ENCODE measurements at regions not wholly inside any gene's neighbourhood (a gene's known extent, or its start where the extent isn't known, plus 50 kb on each side); places are given as distances from the start of the nearest gene placed in this dataset.

DNA sequence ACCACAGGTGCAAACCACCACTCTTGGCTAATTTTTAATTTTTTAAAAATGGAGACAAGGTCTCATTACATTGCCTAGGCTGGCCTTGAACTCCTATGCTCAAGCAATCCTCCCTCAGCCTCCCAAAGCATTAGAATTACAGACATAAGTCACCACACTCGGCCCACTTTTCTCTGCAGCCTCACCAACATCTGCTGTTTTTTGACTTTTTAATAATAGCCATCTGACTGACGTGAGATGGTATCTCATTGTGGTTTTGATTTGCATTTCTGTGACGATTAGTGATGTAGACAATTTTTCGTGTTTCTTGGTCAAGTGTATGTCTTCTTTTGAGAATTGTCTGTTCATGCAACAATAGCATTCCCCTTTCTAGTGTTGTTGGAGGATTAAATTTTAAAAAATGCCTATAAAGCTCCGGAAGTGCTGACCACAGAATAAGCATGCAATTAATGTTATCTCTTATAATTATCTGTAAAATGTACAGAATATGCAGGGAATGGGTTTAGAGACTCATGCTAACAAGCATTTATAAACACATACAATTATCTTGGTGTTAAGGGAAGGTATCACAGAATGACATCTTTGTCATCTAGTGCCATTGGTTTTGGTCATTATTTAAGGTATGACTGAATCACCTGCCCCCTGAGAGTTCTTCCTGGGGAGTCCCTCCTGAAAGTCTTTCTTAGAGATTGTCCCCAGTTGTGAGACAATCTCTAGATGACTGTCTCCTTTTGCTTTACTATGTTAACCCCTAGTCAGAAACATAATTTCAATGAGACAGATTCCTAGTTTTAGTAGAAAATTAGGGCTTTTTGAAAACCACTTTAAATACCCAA lies 118.5 kb upstream of the SERTM1 start:
- TF ChIP-seq, protein P1, sequence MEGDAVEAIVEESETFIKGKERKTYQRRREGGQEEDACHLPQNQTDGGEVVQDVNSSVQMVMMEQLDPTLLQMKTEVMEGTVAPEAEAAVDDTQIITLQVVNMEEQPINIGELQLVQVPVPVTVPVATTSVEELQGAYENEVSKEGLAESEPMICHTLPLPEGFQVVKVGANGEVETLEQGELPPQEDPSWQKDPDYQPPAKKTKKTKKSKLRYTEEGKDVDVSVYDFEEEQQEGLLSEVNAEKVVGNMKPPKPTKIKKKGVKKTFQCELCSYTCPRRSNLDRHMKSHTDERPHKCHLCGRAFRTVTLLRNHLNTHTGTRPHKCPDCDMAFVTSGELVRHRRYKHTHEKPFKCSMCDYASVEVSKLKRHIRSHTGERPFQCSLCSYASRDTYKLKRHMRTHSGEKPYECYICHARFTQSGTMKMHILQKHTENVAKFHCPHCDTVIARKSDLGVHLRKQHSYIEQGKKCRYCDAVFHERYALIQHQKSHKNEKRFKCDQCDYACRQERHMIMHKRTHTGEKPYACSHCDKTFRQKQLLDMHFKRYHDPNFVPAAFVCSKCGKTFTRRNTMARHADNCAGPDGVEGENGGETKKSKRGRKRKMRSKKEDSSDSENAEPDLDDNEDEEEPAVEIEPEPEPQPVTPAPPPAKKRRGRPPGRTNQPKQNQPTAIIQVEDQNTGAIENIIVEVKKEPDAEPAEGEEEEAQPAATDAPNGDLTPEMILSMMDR (IDR thresholded peaks at IDR 0.05; ENCODE audit: low read depth, low read length), result no peak
- no peak for DNase-seq (ENCODE audit: low read depth, low spot score)
- in situ Hi-C loops (cut with HindIII; ENCODE audit: low sequenced_read_pairs), result no loop called here
- no peak overlapping the region for H3K4me3 ChIP-seq (ENCODE audit: low read depth, low read length)

DNA sequence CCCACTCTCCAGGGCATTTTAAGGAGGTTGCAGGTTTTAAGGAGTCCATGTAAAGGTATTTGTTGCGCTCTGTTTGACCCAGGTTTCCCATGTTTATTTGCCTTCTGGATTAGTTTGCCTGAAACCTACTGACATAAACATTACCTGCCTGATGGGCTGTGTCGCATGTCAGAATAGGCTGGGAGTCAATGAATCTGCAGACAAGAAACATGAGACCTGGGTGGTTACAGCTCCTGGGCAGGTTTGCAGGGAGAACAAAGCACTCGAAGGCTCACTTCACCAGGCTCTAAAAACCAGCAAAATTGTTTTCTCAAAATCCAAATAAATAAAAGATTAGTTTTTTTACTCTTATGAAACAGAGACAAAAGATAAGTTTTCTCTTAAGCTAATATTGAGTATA lies 114.4 kb upstream of the SERTM1 start:
- in situ Hi-C loops (cut with HindIII; ENCODE audit: low sequenced_read_pairs), result no loop called here
- no peak for DNase-seq (ENCODE audit: low read depth, low spot score)
- H3K4me3 ChIP-seq (ENCODE audit: low read depth, low read length), result no peak overlapping the region
- TF ChIP-seq, protein P1 (IDR thresholded peaks at IDR 0.05; ENCODE audit: low read depth, low read length), result no peak

DNA sequence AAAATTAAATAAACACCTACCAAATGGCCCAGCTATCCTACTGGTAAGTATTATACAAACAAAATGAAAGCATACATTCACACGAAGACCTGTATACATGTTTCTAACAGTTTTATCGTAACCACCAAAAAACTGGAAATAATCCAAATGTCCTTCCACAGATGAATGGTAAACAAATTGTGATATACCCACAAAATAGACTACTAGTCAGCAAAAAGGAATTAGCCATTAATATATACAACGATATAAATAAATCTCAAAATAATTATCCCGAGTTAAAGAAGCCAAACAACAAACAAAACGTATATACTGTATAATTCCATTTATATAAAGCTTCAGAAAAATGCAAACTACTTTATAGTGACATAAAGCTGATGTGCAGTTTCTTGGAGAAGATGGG lies 106.3 kb upstream of the SERTM1 start:
- H3K4me3 ChIP-seq (ENCODE audit: low read depth, low read length), result no peak overlapping the region
- TF ChIP-seq, protein P1 (IDR thresholded peaks at IDR 0.05; ENCODE audit: low read depth, low read length), result no peak
- no peak for DNase-seq (ENCODE audit: low read depth, low spot score)
- in situ Hi-C loops (cut with HindIII; ENCODE audit: low sequenced_read_pairs), result no loop called here

DNA sequence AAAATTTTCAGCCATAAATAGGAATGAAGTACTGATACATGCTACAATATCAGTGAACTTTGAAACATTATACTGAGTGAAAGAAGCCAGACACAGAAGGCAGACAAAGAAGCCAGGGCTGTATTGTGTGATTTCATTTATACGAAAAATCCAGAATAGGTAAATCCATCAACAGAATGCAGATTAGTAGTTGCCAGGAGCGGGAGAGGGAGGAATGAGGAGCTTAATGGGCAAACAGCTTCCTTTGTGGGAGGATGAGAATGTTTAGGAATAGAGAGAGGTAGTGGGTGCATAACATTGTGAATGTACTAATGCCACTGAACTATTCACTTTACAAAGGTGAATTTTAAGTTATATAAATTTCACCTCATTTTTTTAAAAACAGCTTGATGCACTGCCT lies 103.3 kb upstream of the SERTM1 start:
- in situ Hi-C loops (cut with HindIII; ENCODE audit: low sequenced_read_pairs), result no loop called here
- TF ChIP-seq, protein P1 (IDR thresholded peaks at IDR 0.05; ENCODE audit: low read depth, low read length), result no peak
- DNase-seq (ENCODE audit: low read depth, low spot score), result no peak
- no peak overlapping the region for H3K4me3 ChIP-seq (ENCODE audit: low read depth, low read length)

- no peak overlapping the region for H3K4me3 ChIP-seq (ENCODE audit: low read depth, low read length)
- in situ Hi-C loops (cut with HindIII; ENCODE audit: low sequenced_read_pairs), result no loop called here
- DNase-seq (ENCODE audit: low read depth, low spot score), result no peak
- TF ChIP-seq, protein P1 (IDR thresholded peaks at IDR 0.05; ENCODE audit: low read depth, low read length), result no peak
Measured at GRCh38 chr13:36571444-36571843, 102.4 kb upstream of the SERTM1 start.

DNA sequence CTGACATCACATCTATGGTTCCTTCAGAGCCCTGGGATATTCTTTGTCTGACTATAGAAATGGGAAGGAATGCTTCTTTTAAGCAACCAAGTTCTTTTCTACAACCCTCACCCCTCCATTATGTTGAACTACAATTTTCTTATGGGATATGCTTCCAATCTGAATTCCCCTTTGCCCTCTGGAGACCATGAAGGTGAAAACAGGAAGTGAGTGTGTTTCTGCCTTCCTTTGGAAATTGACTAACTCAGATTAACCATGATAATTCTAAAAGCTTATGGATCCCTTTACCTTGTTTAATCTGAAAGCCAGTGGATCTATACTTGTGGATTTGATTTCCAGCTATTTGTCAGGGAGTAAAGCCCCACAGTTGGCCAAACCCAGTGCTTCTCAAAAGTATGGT lies 90.8 kb upstream of the SERTM1 start:
- TF ChIP-seq, protein P1 (IDR thresholded peaks at IDR 0.05; ENCODE audit: low read depth, low read length), result no peak
- no peak for DNase-seq (ENCODE audit: low read depth, low spot score)
- in situ Hi-C loops (cut with HindIII; ENCODE audit: low sequenced_read_pairs), result no loop called here
- no peak overlapping the region for H3K4me3 ChIP-seq (ENCODE audit: low read depth, low read length)
